GM12878 (cell line): ENCODE measurements at regions not wholly inside any gene's neighbourhood (a gene's known extent, or its start where the extent isn't known, plus 50 kb on each side); places are given as distances from the start of the nearest gene placed in this dataset.
"Not testable (repeated sequence)": the region's sequence is repeated elsewhere in the genome, so short reads cannot be mapped to it uniquely, and the experiment has no call there.

ENCODE experiments used
- ATAC-seq: fragments of 200-7000 bp; cut with Tn5 transposase; 3 replicates; pipeline ENCODE4 v1.9.1; 2020; ENCODE audit warnings: mild to moderate bottlenecking, moderate library complexity
- BruUV-seq: library from RNA; stranded (reverse); fragments of 400-500 nt; replicated peaks from 2 replicates; lab custom pipeline; 2021; lab: Mats Ljungman, UMichigan
- CTCF ChIA-PET: fragments of 300-600 bp; sonication (Branson Sonifier 250); formaldehyde crosslinking; extraction: SDS; loops from one replicate; lab custom pipeline; 2021; ENCODE audit warnings: inconsistent platforms; lab: Yijun Ruan, JAX
- POLR2A ChIA-PET: fragments of 350-600 bp; formaldehyde crosslinking; extraction: SDS; loops from one replicate; lab custom pipeline; 2021; ENCODE audit warnings: inconsistent platforms; lab: Charles Lee
- RAD21 ChIA-PET: fragments of 300-600 bp; sonication (Branson Sonifier 250); formaldehyde crosslinking; loops from one replicate; lab custom pipeline; 2023; ENCODE audit warnings: antibody characterized with exemption; ENCODE audit not compliant: unreplicated experiment; lab: Charles Lee
- SMC1A ChIA-PET: fragments of 300-600 bp; sonication (Branson Sonifier 250); formaldehyde crosslinking; loops from one replicate; lab custom pipeline; 2023; ENCODE audit not compliant: unreplicated experiment, uncharacterized antibody; lab: Charles Lee
- DNase-seq: peaks from one replicate; pipeline ENCODE4 v3.0.0-alpha.2; 2011; ENCODE audit warnings: low read depth, low spot score
- FAIRE-seq: peaks from 3 replicates; lab custom pipeline; 2011; peaks lifted over from hg19 to GRCh38; lab: Jason Lieb, UNC
- H2AFZ ChIP-seq: 2 replicates; pipeline ENCODE4 v1.6.0; 2011; ENCODE audit warnings: low read depth, low read length, control low read depth; ENCODE audit not compliant: control insufficient read depth
- H3K27ac ChIP-seq: 2 replicates; pipeline ENCODE4 v1.5.1; 2011; ENCODE audit warnings: control low read depth; ENCODE audit not compliant: control insufficient read depth, insufficient read depth
- H3K27me3 ChIP-seq, 2 experiments: replicated peaks in 1 of 2; 2 replicates each; pipeline versions ENCODE4 v1.6.0 to v1.6.1; 2011; ENCODE audit warnings: low read length in 1 of 2; ENCODE audit not compliant: control insufficient read depth in 2 of 2, insufficient read depth in 2 of 2
- H3K36me3 ChIP-seq, 2 experiments: 2 replicates each; pipeline ENCODE4 v1.5.1; 2011; ENCODE audit warnings: low read length in 1 of 2; ENCODE audit not compliant: control insufficient read depth in 2 of 2, insufficient read depth in 2 of 2
- H3K4me1 ChIP-seq: 2 replicates; pipeline ENCODE4 v1.6.1; 2011; ENCODE audit warnings: mild to moderate bottlenecking, low read length, moderate library complexity, mixed read lengths; ENCODE audit not compliant: control insufficient read depth, insufficient read depth
- H3K4me2 ChIP-seq: 2 replicates; pipeline ENCODE4 v1.6.0; 2011; ENCODE audit warnings: control low read depth; ENCODE audit not compliant: control insufficient read depth, insufficient read depth
- H3K4me3 ChIP-seq: fragments of 200-600 bp; sonication (generic); 2 replicates; pipeline ENCODE4 v1.5.1; 2016
- H3K79me2 ChIP-seq: 2 replicates; pipeline ENCODE4 v1.6.0; 2011; ENCODE audit warnings: low read length; ENCODE audit not compliant: control insufficient read depth, insufficient read depth
- H3K9ac ChIP-seq: 2 replicates; pipeline ENCODE4 v1.8.0; 2011; ENCODE audit warnings: low read length, control low read depth, mixed read lengths; ENCODE audit not compliant: control insufficient read depth, insufficient read depth
- H3K9me3 ChIP-seq: replicated peaks from 3 replicates; pipeline ENCODE4 v1.5.1; 2011; ENCODE audit warnings: mild to moderate bottlenecking, low read length; ENCODE audit not compliant: control insufficient read depth, insufficient read depth
- H4K20me1 ChIP-seq: 2 replicates; pipeline ENCODE4 v1.6.0; 2011; ENCODE audit not compliant: control insufficient read depth, insufficient read depth
- LARP7 ChIP-seq: fragments of 450-650 bp; IDR thresholded peaks from 2 replicates; pipeline ENCODE4 v1.6.1; 2017; ENCODE audit warnings: mild to moderate bottlenecking
- MTA2 ChIP-seq: fragments of 450-650 bp; IDR thresholded peaks from 2 replicates; pipeline ENCODE4 v1.6.1; 2016; ENCODE audit warnings: low read depth, mild to moderate bottlenecking, moderate library complexity
- MTA3 ChIP-seq: IDR thresholded peaks from 2 replicates; pipeline ENCODE4 v1.6.1; 2012; ENCODE audit warnings: low read length, inconsistent platforms, borderline replicate concordance
- POLR2AphosphoS2 ChIP-seq: IDR thresholded peaks from 2 replicates; pipeline ENCODE4 v1.6.1; 2011; ENCODE audit warnings: low read depth, mild to moderate bottlenecking, low read length, improper control_type of control experiment, moderate library complexity
- WGBS: methylation state at CpG from one replicate; pipeline ENCODE4 v1.1.6; 2016; ENCODE audit warnings: low lambda C conversion rate; ENCODE audit not compliant: insufficient replicate concordance, insufficient coverage; ENCODE audit errors: missing lambda C conversion rate; 5-methylcytosine and 5-hydroxymethylcytosine counted together
- in situ Hi-C: fragments of 300-500 bp; cut with MboI; formaldehyde crosslinking; loops from 9 replicates; pipeline ENCODE4 v1.14.3; 2018; ENCODE audit warnings: mixed read lengths
- intact Hi-C: fragments of 100-400 bp; cut with micrococcal nuclease; formaldehyde crosslinking; loops from one replicate; pipeline ENCODE4 v1.14.2; 2022; ENCODE audit not compliant: unreplicated experiment
- TF ChIP-seq, protein P1 (sequence below): fragments of 150-350 bp; IDR thresholded peaks from 2 replicates; pipeline ENCODE4 v1.6.1; 2016; ENCODE audit warnings: low read depth, low read length

DNA sequence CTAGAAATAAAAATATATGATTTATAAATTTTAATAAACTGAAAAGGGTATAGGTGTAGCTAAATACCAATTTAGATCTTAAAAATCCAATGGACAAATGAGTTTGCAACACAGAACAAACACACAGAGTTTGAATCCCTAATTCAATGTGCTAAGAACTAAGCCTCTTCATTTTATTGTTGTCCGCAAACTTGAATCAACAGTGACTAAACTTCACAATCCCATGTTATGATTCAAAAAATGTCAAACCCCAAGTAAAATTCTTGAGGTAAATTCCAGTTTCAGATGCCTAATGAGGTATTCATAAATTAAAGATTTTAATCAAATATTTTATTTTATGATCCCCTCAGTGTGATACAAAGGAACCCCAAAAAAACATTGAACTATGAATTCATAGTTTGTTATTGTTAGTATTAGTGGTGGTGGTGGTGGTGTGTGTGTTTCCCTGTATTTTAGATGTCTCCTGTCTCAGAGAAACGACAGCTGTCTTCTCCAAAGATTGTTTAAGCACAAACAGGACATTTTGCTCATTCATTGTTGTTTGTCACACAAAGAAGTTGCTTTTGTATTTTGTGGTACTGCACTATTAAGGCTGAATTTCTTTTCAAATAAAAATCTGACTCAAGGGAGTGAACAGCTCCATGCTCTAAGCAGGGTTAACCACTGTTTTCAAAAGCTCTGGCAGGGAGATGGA is 259.8 kb downstream of the OSR1 start:
- no peak for FAIRE-seq
- no peak for ATAC-seq
- no TSS peak for BruUV-seq
- no peak overlapping the region for H3K9ac ChIP-seq
- intact Hi-C loops (no loop called here), in situ Hi-C loops (no loop called here)
- H3K4me3 ChIP-seq, result no peak overlapping the region
- DNase-seq, result no peak
- H3K36me3 ChIP-seq, result no peaks in the 10 kb centered on the region
- no peaks in the 10 kb centered on the region for H3K4me1 ChIP-seq
- TF ChIP-seq, protein P1, sequence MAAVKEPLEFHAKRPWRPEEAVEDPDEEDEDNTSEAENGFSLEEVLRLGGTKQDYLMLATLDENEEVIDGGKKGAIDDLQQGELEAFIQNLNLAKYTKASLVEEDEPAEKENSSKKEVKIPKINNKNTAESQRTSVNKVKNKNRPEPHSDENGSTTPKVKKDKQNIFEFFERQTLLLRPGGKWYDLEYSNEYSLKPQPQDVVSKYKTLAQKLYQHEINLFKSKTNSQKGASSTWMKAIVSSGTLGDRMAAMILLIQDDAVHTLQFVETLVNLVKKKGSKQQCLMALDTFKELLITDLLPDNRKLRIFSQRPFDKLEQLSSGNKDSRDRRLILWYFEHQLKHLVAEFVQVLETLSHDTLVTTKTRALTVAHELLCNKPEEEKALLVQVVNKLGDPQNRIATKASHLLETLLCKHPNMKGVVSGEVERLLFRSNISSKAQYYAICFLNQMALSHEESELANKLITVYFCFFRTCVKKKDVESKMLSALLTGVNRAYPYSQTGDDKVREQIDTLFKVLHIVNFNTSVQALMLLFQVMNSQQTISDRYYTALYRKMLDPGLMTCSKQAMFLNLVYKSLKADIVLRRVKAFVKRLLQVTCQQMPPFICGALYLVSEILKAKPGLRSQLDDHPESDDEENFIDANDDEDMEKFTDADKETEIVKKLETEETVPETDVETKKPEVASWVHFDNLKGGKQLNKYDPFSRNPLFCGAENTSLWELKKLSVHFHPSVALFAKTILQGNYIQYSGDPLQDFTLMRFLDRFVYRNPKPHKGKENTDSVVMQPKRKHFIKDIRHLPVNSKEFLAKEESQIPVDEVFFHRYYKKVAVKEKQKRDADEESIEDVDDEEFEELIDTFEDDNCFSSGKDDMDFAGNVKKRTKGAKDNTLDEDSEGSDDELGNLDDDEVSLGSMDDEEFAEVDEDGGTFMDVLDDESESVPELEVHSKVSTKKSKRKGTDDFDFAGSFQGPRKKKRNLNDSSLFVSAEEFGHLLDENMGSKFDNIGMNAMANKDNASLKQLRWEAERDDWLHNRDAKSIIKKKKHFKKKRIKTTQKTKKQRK, result no peak
- TF ChIP-seq MTA2, result no peak
- TF ChIP-seq MTA3, result no peak
- TF ChIP-seq POLR2AphosphoS2, result no peak
- TF ChIP-seq LARP7, result no peak
- CTCF ChIA-PET, result no interaction called here
- no peaks in the 10 kb centered on the region for H3K9me3 ChIP-seq
- H3K27ac ChIP-seq, result no peak overlapping the region
- 46% methylated on average over 2 of the region's 2 CpGs for WGBS
- no peaks in the 10 kb centered on the region for H4K20me1 ChIP-seq
- no peaks in the 10 kb centered on the region for H3K79me2 ChIP-seq
- no peaks in the 10 kb centered on the region for H3K27me3 ChIP-seq
- RAD21 ChIA-PET, result no interaction called here
- no peak overlapping the region for H3K4me2 ChIP-seq
- POLR2A ChIA-PET, result no interaction called here
- SMC1A ChIA-PET, result no interaction called here
- H2AFZ ChIP-seq, result no peak overlapping the region

DNA sequence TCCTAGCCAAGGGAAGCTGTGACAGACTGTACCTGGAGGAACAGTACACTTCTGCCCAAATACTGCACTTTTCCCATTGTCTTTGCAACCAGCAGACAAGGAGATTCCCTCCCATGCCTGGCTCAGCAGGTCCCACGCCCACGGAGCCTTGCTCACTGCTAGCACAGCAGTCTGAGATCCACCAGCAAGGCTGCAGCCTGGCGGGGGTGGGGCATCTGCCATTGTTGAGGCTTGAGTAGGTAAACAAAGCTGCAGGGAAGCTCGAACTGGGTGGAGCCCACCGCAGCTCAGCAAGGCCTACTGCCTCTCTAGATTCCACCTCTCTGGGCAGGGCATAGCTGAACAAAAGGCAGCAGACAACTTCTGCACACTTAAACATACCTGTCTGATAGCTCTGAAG is 268.9 kb downstream of the OSR1 start:
- BruUV-seq, H3K36me3 ChIP-seq, CTCF ChIA-PET, POLR2A ChIA-PET, DNase-seq, intact Hi-C loops, H3K27ac ChIP-seq, H3K4me1 ChIP-seq, H3K79me2 ChIP-seq, SMC1A ChIA-PET, RAD21 ChIA-PET, H4K20me1 ChIP-seq, H3K4me3 ChIP-seq, FAIRE-seq, H2AFZ ChIP-seq, H3K9ac ChIP-seq, in situ Hi-C loops, H3K9me3 ChIP-seq, ATAC-seq, H3K4me2 ChIP-seq, H3K27me3 ChIP-seq: not testable (repeated sequence)
- 0% methylated on average over 5 of the region's 5 CpGs for WGBS
